Fibroblast of lung (primary cell): ENCODE measurements at regions not wholly inside any gene's neighbourhood (a gene's known extent, or its start where the extent isn't known, plus 50 kb on each side); places are given as distances from the start of the nearest gene placed in this dataset.

Experiments
- DNase-seq, 2 donors: peaks; one replicate each; pipeline versions ENCODE4 v3.0.0 to v3.0.0-alpha.2; 2010; ENCODE audit warnings: low read depth in 2 of 2
- H2AFZ ChIP-seq: 2 replicates; pipeline ENCODE4 v1.5.1; 2012; ENCODE audit warnings: low read length, control low read depth, inconsistent platforms
- H3K27ac ChIP-seq: 2 replicates; pipeline ENCODE4 v1.5.1; 2011; ENCODE audit warnings: low read length, control low read depth; ENCODE audit not compliant: insufficient read depth
- H3K27me3 ChIP-seq: 2 replicates; pipeline ENCODE4 v1.5.1; 2011; ENCODE audit warnings: mild to moderate bottlenecking, low read length; ENCODE audit not compliant: control insufficient read depth, insufficient read depth
- H3K36me3 ChIP-seq: 2 replicates; pipeline ENCODE4 v1.5.1; 2011; ENCODE audit warnings: low read length; ENCODE audit not compliant: control insufficient read depth, insufficient read depth
- H3K4me1 ChIP-seq: 2 replicates; pipeline ENCODE4 v1.5.1; 2011; ENCODE audit warnings: low read length; ENCODE audit not compliant: control insufficient read depth, insufficient read depth; ENCODE audit errors: extremely low read depth
- H3K4me2 ChIP-seq: 2 replicates; pipeline ENCODE4 v1.5.1; 2011; ENCODE audit warnings: low read length, control low read depth; ENCODE audit not compliant: insufficient read depth; ENCODE audit errors: extremely low read depth
- H3K4me3 ChIP-seq, 4 experiments: fragments of 200-600 bp in 1 of 4; sonication (generic) in 1 of 4; replicated peaks in 1 of 4; 2 replicates each; pipeline ENCODE4 v1.5.1; 2011 to 2016; ENCODE audit warnings: low read length in 4 of 4, low read depth in 3 of 4, mild to moderate bottlenecking in 3 of 4, control low read depth in 2 of 4, inconsistent platforms in 1 of 4, mixed read lengths in 1 of 4; ENCODE audit not compliant: insufficient read depth in 1 of 4; ENCODE audit errors: control extremely low read depth in 1 of 4
- H3K79me2 ChIP-seq: 2 replicates; pipeline ENCODE4 v1.5.1; 2012; ENCODE audit warnings: mild to moderate bottlenecking, low read length, inconsistent platforms; ENCODE audit not compliant: control insufficient read depth, insufficient read depth
- H3K9ac ChIP-seq: 2 replicates; pipeline ENCODE4 v1.5.1; 2011; ENCODE audit warnings: mild to moderate bottlenecking, low read length, control low read depth; ENCODE audit not compliant: insufficient read depth
- H3K9me3 ChIP-seq: 2 replicates; pipeline ENCODE4 v1.5.1; 2012; ENCODE audit warnings: low read depth, low read length; ENCODE audit not compliant: control insufficient read depth, insufficient read depth
- H4K20me1 ChIP-seq: 2 replicates; pipeline ENCODE4 v1.5.1; 2011; ENCODE audit warnings: low read length; ENCODE audit not compliant: control insufficient read depth, insufficient read depth; ENCODE audit errors: extremely low read depth
- CTCF ChIP-seq, 2 donors: IDR thresholded peaks in 1 of 2; conservative IDR thresholded peaks in 1 of 2; 1 replicate in 1 of 2; 2 replicates in 1 of 2; pipeline ENCODE4 v1.5.1; 2011 to 2012; ENCODE audit warnings: low read length in 2 of 2, control low read depth in 1 of 2, inconsistent platforms in 1 of 2, low read depth in 1 of 2, mild to moderate bottlenecking in 1 of 2
- EZH2 ChIP-seq: IDR thresholded peaks from 2 replicates; pipeline ENCODE4 v1.5.1; 2012; ENCODE audit warnings: low read length, control low read depth, mild to moderate bottlenecking; ENCODE audit errors: missing control alignments

- no peaks in the 10 kb centered on the region for H3K36me3 ChIP-seq
- no peak overlapping the region for H3K4me3 ChIP-seq
- no peaks in the 10 kb centered on the region for H3K27me3 ChIP-seq
- no peak for DNase-seq
- no peaks in the 10 kb centered on the region for H4K20me1 ChIP-seq
- no peaks in the 10 kb centered on the region for H3K9me3 ChIP-seq
- H3K4me1 ChIP-seq = no peaks in the 10 kb centered on the region
- no peak overlapping the region for H2AFZ ChIP-seq
- no peak overlapping the region for H3K4me2 ChIP-seq
- H3K79me2 ChIP-seq = no peaks in the 10 kb centered on the region
- no peak overlapping the region for H3K27ac ChIP-seq
- no peak for TF ChIP-seq EZH2
- no peak for TF ChIP-seq CTCF (conservative IDR thresholded peaks at IDR 0.05 in 1 of 2, IDR thresholded peaks at IDR 0.05 in 1 of 2; ENCODE audit: low read depth in 1 of 2, low read length in 2 of 2)
- H3K9ac ChIP-seq = no peak overlapping the region
Observed at GRCh38 chr2:122391726-122392125, 636.3 kb downstream of the TSN start.

- Histone ChIP-seq H3K4me1 (no peaks in the 10 kb centered on the region), H4K20me1 (no peaks in the 10 kb centered on the region), H3K27me3 (no peaks in the 10 kb centered on the region), H3K9me3 (no peaks in the 10 kb centered on the region), H3K9ac (no peak overlapping the region), H3K4me3 (no peak overlapping the region), H3K36me3 (no peaks in the 10 kb centered on the region), H2AFZ (no peak overlapping the region), H3K27ac (no peak overlapping the region), H3K79me2 (no peaks in the 10 kb centered on the region), H3K4me2 (no peak overlapping the region)
- TF ChIP-seq CTCF (conservative IDR thresholded peaks at IDR 0.05 in 1 of 2, IDR thresholded peaks at IDR 0.05 in 1 of 2; ENCODE audit: low read depth in 1 of 2, low read length in 2 of 2) (no peak), EZH2 (no peak)
- DNase-seq = no peak
Observed at GRCh38 chr2:122395687-122396086, 640.2 kb downstream of the TSN start.

- Histone ChIP-seq H2AFZ (no peak overlapping the region), H3K79me2 (no peaks in the 10 kb centered on the region), H4K20me1 (no peaks in the 10 kb centered on the region)
Observed at GRCh38 chr2:122411231-122411630, 655.8 kb downstream of the TSN start.

More at GRCh38 chr2:122411231-122411630, 655.8 kb downstream of the TSN start:
- H3K36me3 ChIP-seq = no peaks in the 10 kb centered on the region
- no peak for TF ChIP-seq EZH2
- no peak for TF ChIP-seq CTCF (conservative IDR thresholded peaks at IDR 0.05 in 1 of 2, IDR thresholded peaks at IDR 0.05 in 1 of 2; ENCODE audit: low read depth in 1 of 2, low read length in 2 of 2)
- no peak overlapping the region for H3K9ac ChIP-seq
- H3K4me2 ChIP-seq = no peak overlapping the region
- H3K4me3 ChIP-seq = no peak overlapping the region
- H3K4me1 ChIP-seq = no peaks in the 10 kb centered on the region
- no peaks in the 10 kb centered on the region for H3K27me3 ChIP-seq
- no peak for DNase-seq
- no peaks in the 10 kb centered on the region for H3K9me3 ChIP-seq
- no peak overlapping the region for H3K27ac ChIP-seq
